ENCODE measurements at regions not wholly inside any gene's neighbourhood (a gene's known extent, or its start where the extent isn't known, plus 50 kb on each side); places are given as distances from the start of the nearest gene placed in this dataset.

DNA sequence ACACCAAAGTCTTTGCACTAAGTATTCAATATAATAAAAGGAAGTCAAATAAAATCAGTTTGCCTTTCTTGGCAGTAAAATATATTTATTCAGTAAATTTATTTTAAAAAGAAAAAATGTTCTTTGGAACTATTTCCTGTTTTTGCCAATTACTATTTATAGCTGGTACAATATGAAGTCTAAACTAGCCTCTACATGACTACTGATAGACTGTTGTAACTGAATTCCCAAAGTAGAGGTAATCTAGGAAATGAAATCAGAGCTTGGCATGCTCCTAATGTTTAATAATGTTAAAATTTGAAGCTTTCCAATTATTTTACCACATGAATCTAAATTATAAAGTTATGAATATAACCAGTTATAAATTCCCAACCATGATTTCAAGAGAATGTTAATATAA, 385.5 kb downstream of the SEMA3D start:
- TF ChIP-seq, protein P1, sequence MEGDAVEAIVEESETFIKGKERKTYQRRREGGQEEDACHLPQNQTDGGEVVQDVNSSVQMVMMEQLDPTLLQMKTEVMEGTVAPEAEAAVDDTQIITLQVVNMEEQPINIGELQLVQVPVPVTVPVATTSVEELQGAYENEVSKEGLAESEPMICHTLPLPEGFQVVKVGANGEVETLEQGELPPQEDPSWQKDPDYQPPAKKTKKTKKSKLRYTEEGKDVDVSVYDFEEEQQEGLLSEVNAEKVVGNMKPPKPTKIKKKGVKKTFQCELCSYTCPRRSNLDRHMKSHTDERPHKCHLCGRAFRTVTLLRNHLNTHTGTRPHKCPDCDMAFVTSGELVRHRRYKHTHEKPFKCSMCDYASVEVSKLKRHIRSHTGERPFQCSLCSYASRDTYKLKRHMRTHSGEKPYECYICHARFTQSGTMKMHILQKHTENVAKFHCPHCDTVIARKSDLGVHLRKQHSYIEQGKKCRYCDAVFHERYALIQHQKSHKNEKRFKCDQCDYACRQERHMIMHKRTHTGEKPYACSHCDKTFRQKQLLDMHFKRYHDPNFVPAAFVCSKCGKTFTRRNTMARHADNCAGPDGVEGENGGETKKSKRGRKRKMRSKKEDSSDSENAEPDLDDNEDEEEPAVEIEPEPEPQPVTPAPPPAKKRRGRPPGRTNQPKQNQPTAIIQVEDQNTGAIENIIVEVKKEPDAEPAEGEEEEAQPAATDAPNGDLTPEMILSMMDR (IDR thresholded peaks at IDR 0.05) = no peak
- TF ChIP-seq POLR2A (IDR thresholded peaks at IDR 0.05) = no peak
